Neuronal stem cell (in vitro differentiated cells): ENCODE measurements at regions not wholly inside any gene's neighbourhood (a gene's known extent, or its start where the extent isn't known, plus 50 kb on each side); places are given as distances from the start of the nearest gene placed in this dataset.

Source experiments
- DNase-seq: peaks from one replicate; pipeline ENCODE4 v3.0.0-alpha.2; 2013; ENCODE audit warnings: low spot score
- H2AFZ ChIP-seq: one replicate; pipeline ENCODE4 v1.6.1; 2013; ENCODE audit warnings: mild to moderate bottlenecking, low read length, inconsistent platforms
- H2AK5ac ChIP-seq: 2 replicates; pipeline ENCODE4 v1.6.1; 2013; ENCODE audit warnings: low read depth, mild to moderate bottlenecking, inconsistent platforms, low read length, moderate library complexity, mixed read lengths
- H2BK120ac ChIP-seq: 2 replicates; pipeline ENCODE4 v1.6.1; 2013; ENCODE audit warnings: low read depth, mild to moderate bottlenecking, inconsistent platforms, low read length, moderate library complexity, mixed read lengths
- H2BK12ac ChIP-seq: one replicate; pipeline ENCODE4 v1.6.1; 2013; ENCODE audit warnings: low read length, inconsistent platforms
- H2BK15ac ChIP-seq: 2 replicates; pipeline ENCODE4 v1.6.1; 2013; ENCODE audit warnings: mild to moderate bottlenecking, low read length, inconsistent platforms, mixed read lengths
- H2BK5ac ChIP-seq: one replicate; pipeline ENCODE4 v1.6.1; 2013; ENCODE audit warnings: inconsistent platforms, mild to moderate bottlenecking, low read length, moderate library complexity
- H3K14ac ChIP-seq: one replicate; pipeline ENCODE4 v1.6.1; 2013; ENCODE audit warnings: low read length, inconsistent platforms
- H3K18ac ChIP-seq: 2 replicates; pipeline ENCODE4 v1.6.1; 2013; ENCODE audit warnings: low read length, inconsistent platforms
- H3K23ac ChIP-seq: 2 replicates; pipeline ENCODE4 v1.6.1; 2013; ENCODE audit warnings: low read depth, mild to moderate bottlenecking, mixed read lengths, low read length, inconsistent platforms; ENCODE audit not compliant: poor library complexity
- H3K27ac ChIP-seq: replicated peaks from 3 replicates; pipeline ENCODE4 v1.5.1; 2013; ENCODE audit warnings: low read length, inconsistent platforms
- H3K27me3 ChIP-seq, 3 experiments: 2 replicates each; pipeline ENCODE4 v1.6.1; 2013; ENCODE audit warnings: low read length in 3 of 3, mild to moderate bottlenecking in 2 of 3, inconsistent platforms in 1 of 3, low read depth in 1 of 3, mixed read lengths in 1 of 3, moderate library complexity in 1 of 3; ENCODE audit not compliant: control insufficient read depth in 3 of 3, insufficient read depth in 3 of 3
- H3K36me3 ChIP-seq, 2 donors: replicated peaks in 1 of 2; 2 replicates each; pipeline ENCODE4 v1.6.1; 2013; ENCODE audit warnings: low read length in 2 of 2; ENCODE audit not compliant: control insufficient read depth in 2 of 2, insufficient read depth in 2 of 2
- H3K4ac ChIP-seq: 2 replicates; pipeline ENCODE4 v1.6.1; 2013; ENCODE audit warnings: inconsistent platforms, mild to moderate bottlenecking, low read length, moderate library complexity
- H3K4me1 ChIP-seq, 2 donors: 1 replicate in 1 of 2; 2 replicates in 1 of 2; pipeline ENCODE4 v1.6.1; 2013; ENCODE audit warnings: low read length in 2 of 2, low read depth in 1 of 2; ENCODE audit not compliant: control insufficient read depth in 2 of 2, insufficient read depth in 1 of 2
- H3K4me2 ChIP-seq: one replicate; pipeline ENCODE4 v1.6.1; 2013; ENCODE audit warnings: mild to moderate bottlenecking, low read length, inconsistent platforms; ENCODE audit not compliant: insufficient read depth, poor library complexity, severe bottlenecking
- H3K4me3 ChIP-seq, 2 donors: 2 replicates each; pipeline ENCODE4 v1.5.1; 2013; ENCODE audit warnings: low read length in 2 of 2, mild to moderate bottlenecking in 2 of 2, inconsistent platforms in 1 of 2, moderate library complexity in 1 of 2
- H3K79me1 ChIP-seq: one replicate; pipeline ENCODE4 v1.6.1; 2013; ENCODE audit warnings: low read depth, mild to moderate bottlenecking, inconsistent platforms, low read length, moderate library complexity
- H3K9ac ChIP-seq: one replicate; pipeline ENCODE4 v1.6.1; 2013; ENCODE audit warnings: mild to moderate bottlenecking, low read depth, low read length, inconsistent platforms; ENCODE audit not compliant: poor library complexity
- H3K9me3 ChIP-seq, 2 donors: replicated peaks in 1 of 2; 2 replicates each; pipeline versions ENCODE3 to v1.6.1; 2013; ENCODE audit warnings: low read length in 2 of 2, mild to moderate bottlenecking in 2 of 2, inconsistent platforms in 1 of 2, low read depth in 1 of 2, mixed read lengths in 1 of 2, moderate library complexity in 1 of 2; ENCODE audit not compliant: control insufficient read depth in 2 of 2, insufficient read depth in 1 of 2
- H4K8ac ChIP-seq: one replicate; pipeline ENCODE4 v1.6.1; 2013; ENCODE audit warnings: low read depth, mild to moderate bottlenecking, inconsistent platforms, low read length, moderate library complexity
- H4K91ac ChIP-seq: one replicate; pipeline ENCODE4 v1.6.1; 2013; ENCODE audit warnings: low read length, low read depth, mild to moderate bottlenecking, inconsistent platforms; ENCODE audit not compliant: poor library complexity
- WGBS, 2 donors: extraction: QIAGEN DNeasy Blood & Tissue Kit; methylation state at CpG; one replicate each; pipeline ENCODE4 v1.1.7; 2013; ENCODE audit warnings: missing lambda C conversion rate in 2 of 2, mixed read lengths in 1 of 2; ENCODE audit not compliant: insufficient read length in 2 of 2, insufficient replicate concordance in 1 of 2; ENCODE audit errors: extremely low coverage in 2 of 2; 5-methylcytosine and 5-hydroxymethylcytosine counted together

- no peak overlapping the region for H4K8ac ChIP-seq
- H3K4me2 ChIP-seq = no peak overlapping the region
- H3K4me3 ChIP-seq = no peak overlapping the region
- H3K9ac ChIP-seq = no peak overlapping the region
- no peak overlapping the region for H3K18ac ChIP-seq
- DNase-seq = no peak
- peaks cover 11 to 19% of the 10 kb centered on the region in 2 donors for H3K9me3 ChIP-seq
- no peak overlapping the region for H3K23ac ChIP-seq
- H3K4ac ChIP-seq = no peak overlapping the region
- H3K4me1 ChIP-seq = no peaks in the 10 kb centered on the region
- no peak overlapping the region for H2AK5ac ChIP-seq
- H2BK12ac ChIP-seq = no peak overlapping the region
- no peak overlapping the region for H2BK15ac ChIP-seq
- no peak overlapping the region for H2AFZ ChIP-seq
- no peaks in the 10 kb centered on the region for H3K36me3 ChIP-seq
- no peak overlapping the region for H2BK120ac ChIP-seq
- no peak overlapping the region for H3K27ac ChIP-seq
- H4K91ac ChIP-seq = no peak overlapping the region
- H3K79me1 ChIP-seq = no peaks in the 10 kb centered on the region
- H3K14ac ChIP-seq = no peak overlapping the region
- no peaks in the 10 kb centered on the region for H3K27me3 ChIP-seq
- H2BK5ac ChIP-seq = no peak overlapping the region
These were observed 315.2 kb upstream of the GLI3 start for GRCh38 chr7:42552227-42552626.

GRCh38 chr7:42550706-42551470 is 313.9 kb upstream of the GLI3 start:
- H3K79me1 ChIP-seq = no peaks in the 10 kb centered on the region
- H2BK120ac ChIP-seq = no peak overlapping the region
- H3K4me1 ChIP-seq = no peaks in the 10 kb centered on the region
- no peak overlapping the region for H3K4me2 ChIP-seq
- no peak overlapping the region for H2BK5ac ChIP-seq
- no peak overlapping the region for H3K23ac ChIP-seq
- no peak overlapping the region for H3K14ac ChIP-seq
- H3K9me3 ChIP-seq = peaks cover 11 to 22% of the 10 kb centered on the region in 2 donors
- H3K4me3 ChIP-seq = no peak overlapping the region
- H4K8ac ChIP-seq = no peak overlapping the region
- no peak overlapping the region for H3K9ac ChIP-seq
- H4K91ac ChIP-seq = no peak overlapping the region
- H3K27ac ChIP-seq = no peak overlapping the region
- no peaks in the 10 kb centered on the region for H3K27me3 ChIP-seq
- H2BK12ac ChIP-seq = no peak overlapping the region
- DNase-seq = no peak
- no peaks in the 10 kb centered on the region for H3K36me3 ChIP-seq
- H3K4ac ChIP-seq = no peak overlapping the region
- no peak overlapping the region for H3K18ac ChIP-seq
- H2AK5ac ChIP-seq = no peak overlapping the region
- H2AFZ ChIP-seq = no peak overlapping the region
- H2BK15ac ChIP-seq = no peak overlapping the region

- DNase-seq = no peak
- no peak overlapping the region for H2BK5ac ChIP-seq
- no peaks in the 10 kb centered on the region for H3K36me3 ChIP-seq
- H2BK120ac ChIP-seq = no peak overlapping the region
- H3K4me1 ChIP-seq = no peaks in the 10 kb centered on the region
- H3K9me3 ChIP-seq = peaks cover 11 to 31% of the 10 kb centered on the region in 2 donors
- H3K79me1 ChIP-seq = no peaks in the 10 kb centered on the region
- no peak overlapping the region for H3K4me2 ChIP-seq
- no peak overlapping the region for H3K4ac ChIP-seq
- no peak overlapping the region for H3K4me3 ChIP-seq
- H2BK12ac ChIP-seq = no peak overlapping the region
- H2AFZ ChIP-seq = no peak overlapping the region
- H2AK5ac ChIP-seq = no peak overlapping the region
- no peak overlapping the region for H3K9ac ChIP-seq
- WGBS, 2 donors = no CpG with 5 or more reads among the region's 3 CpGs
- H3K14ac ChIP-seq = no peak overlapping the region
- H4K91ac ChIP-seq = no peak overlapping the region
- no peak overlapping the region for H2BK15ac ChIP-seq
- no peak overlapping the region for H4K8ac ChIP-seq
- H3K27ac ChIP-seq = no peak overlapping the region
- H3K23ac ChIP-seq = no peak overlapping the region
- H3K27me3 ChIP-seq = no peaks in the 10 kb centered on the region
- no peak overlapping the region for H3K18ac ChIP-seq
These were observed 313.0 kb upstream of the GLI3 start for GRCh38 chr7:42549866-42550485.

- no peak overlapping the region for H2AFZ ChIP-seq
These were observed 312.0 kb upstream of the GLI3 start for GRCh38 chr7:42548816-42549611.

More at GRCh38 chr7:42548816-42549611, 312.0 kb upstream of the GLI3 start:
- Histone ChIP-seq H3K23ac (no peak overlapping the region), H3K9ac (no peak overlapping the region), H4K8ac (no peak overlapping the region), H2BK12ac (no peak overlapping the region), H2BK15ac (no peak overlapping the region), H3K18ac (no peak overlapping the region), H3K4me1 (no peaks in the 10 kb centered on the region), H3K79me1 (no peaks in the 10 kb centered on the region), H3K27me3 (no peaks in the 10 kb centered on the region), H3K4ac (no peak overlapping the region), H2BK120ac (no peak overlapping the region), H3K9me3 (peaks cover 11 to 36% of the 10 kb centered on the region in 2 donors), H3K4me2 (no peak overlapping the region), H2AK5ac (no peak overlapping the region), H3K4me3 (no peak overlapping the region), H3K14ac (no peak overlapping the region), H3K27ac (no peak overlapping the region), H2BK5ac (no peak overlapping the region), H3K36me3 (no peaks in the 10 kb centered on the region), H4K91ac (no peak overlapping the region)
- DNase-seq = no peak
- WGBS, 2 donors = no CpG with 5 or more reads among the region's 6 CpGs
